Activated T-cell treated with anti-CD3 and anti-CD28 coated beads, Interleukin-2, amount 50 U/mL, for 4 hours (primary cell): ENCODE measurements at regions not wholly inside any gene's neighbourhood (a gene's known extent, or its start where the extent isn't known, plus 50 kb on each side); places are given as distances from the start of the nearest gene placed in this dataset.
"Not testable (repeated sequence)": the region's sequence is repeated elsewhere in the genome, so short reads cannot be mapped to it uniquely, and the experiment has no call there.

Source experiments
- ATAC-seq, 2 donors: fragments of 200-7000 bp; cut with Tn5 transposase; one replicate each; pipeline ENCODE4 v1.10.0; 2021
- DNase-seq: peaks from one replicate; pipeline ENCODE4 v3.0.0-alpha.2; 2020
- H3K27me3 Mint-ChIP-seq: one replicate; pipeline ENCODE4 v1.8.0; 2021; ENCODE audit warnings: low read depth, mixed read lengths
- H3K36me3 Mint-ChIP-seq: one replicate; pipeline ENCODE4 v1.8.0; 2022; ENCODE audit warnings: mixed read lengths; ENCODE audit not compliant: insufficient read depth
- H3K4me1 Mint-ChIP-seq: one replicate; pipeline ENCODE4 v1.8.0; 2021; ENCODE audit warnings: low read depth, mixed read lengths
- H3K4me3 Mint-ChIP-seq: one replicate; pipeline ENCODE4 v1.8.0; 2021; ENCODE audit warnings: mild to moderate bottlenecking, moderate library complexity, mixed read lengths
- H3K9me3 Mint-ChIP-seq: one replicate; pipeline ENCODE4 v1.8.0; 2021; ENCODE audit warnings: mixed read lengths

DNA sequence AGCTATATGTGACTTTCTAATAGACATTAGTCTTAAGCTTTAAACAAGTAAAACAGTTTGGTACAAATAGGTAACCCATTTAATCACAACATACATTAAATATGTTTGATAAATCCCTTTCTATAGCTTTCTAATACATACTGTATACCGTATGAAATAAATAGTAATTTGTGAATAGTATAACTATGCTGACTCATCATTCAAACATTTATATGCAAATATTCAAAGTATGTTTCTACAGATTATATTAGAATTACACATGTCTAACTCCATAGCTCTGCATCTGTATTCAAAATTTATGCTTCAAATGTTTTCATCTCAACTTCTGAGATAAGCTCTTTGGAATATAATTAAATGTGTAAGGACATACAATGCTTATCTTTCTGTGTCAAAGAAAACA lies 142.7 kb upstream of the ZNF804A start:
- Mint-ChIP-seq H3K4me3 (no peak overlapping the region), H3K9me3 (peaks cover 7% of the 10 kb centered on the region), H3K36me3 (no peaks in the 10 kb centered on the region), H3K27me3 (no peaks in the 10 kb centered on the region), H3K4me1 (no peaks in the 10 kb centered on the region)
- ATAC-seq (no peak), DNase-seq (no peak)

DNA sequence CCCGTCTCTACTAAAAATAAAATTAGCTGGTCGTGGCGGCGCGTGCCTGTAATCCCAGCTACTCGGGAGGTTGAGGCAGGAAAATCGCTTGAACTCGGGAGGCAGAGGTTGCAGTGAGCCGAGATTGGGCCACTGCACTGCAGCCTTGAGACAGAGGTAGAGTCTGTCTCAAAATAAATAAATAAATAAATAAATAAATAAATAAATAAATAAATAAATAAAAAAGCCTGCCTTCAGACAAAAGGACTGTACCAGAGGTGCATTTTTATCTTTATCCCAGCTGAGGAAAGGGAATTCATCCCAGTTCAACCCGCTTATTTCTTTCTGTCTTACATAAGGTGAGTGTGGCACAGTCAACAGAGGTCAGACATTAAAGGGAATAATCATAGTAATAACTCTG lies 141.6 kb upstream of the ZNF804A start:
- not testable (repeated sequence) for DNase-seq, H3K9me3 Mint-ChIP-seq, H3K36me3 Mint-ChIP-seq, H3K4me1 Mint-ChIP-seq, ATAC-seq, H3K27me3 Mint-ChIP-seq, H3K4me3 Mint-ChIP-seq

DNA sequence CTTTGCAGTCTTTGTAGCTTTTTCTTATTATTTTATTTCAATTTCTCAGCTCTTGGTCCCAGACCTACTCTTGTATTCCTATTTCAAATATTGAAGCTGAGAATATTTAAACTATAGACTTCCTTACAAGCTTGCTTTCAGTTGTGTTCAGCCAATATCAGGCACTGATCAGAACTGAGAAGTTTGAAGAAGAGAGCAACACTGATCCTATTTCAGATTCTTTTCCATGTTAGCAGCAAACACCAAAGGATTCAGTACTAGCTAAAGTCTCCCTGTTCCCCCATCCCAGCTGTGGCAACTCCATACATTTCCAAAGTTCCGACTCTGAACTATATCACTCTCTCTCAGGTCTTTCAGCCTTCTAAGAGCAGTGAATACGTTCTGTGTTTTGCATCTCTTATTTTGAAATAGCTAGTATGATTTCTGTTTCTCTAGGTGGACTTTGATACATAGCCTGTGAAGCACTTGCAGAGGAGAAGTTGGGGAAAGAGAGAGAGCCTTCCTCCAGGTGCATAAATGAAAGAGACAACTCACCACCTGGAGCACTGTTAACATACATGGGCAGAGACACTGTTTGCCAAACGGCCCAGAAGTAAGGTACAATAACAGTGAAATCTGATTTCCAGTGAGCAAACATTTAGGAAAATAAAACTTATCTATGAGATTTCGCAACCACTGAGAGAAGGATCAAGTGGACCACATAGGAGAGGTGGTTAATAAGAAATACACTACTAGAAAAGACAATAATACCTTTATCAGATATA lies 135.0 kb upstream of the ZNF804A start:
- H3K9me3 Mint-ChIP-seq: peaks cover 8% of the 10 kb centered on the region
- no peak overlapping the region for H3K4me3 Mint-ChIP-seq
- DNase-seq (no peak), ATAC-seq (no peak)
- H3K4me1 Mint-ChIP-seq: no peaks in the 10 kb centered on the region
- H3K36me3 Mint-ChIP-seq: no peaks in the 10 kb centered on the region
- H3K27me3 Mint-ChIP-seq: no peaks in the 10 kb centered on the region

DNA sequence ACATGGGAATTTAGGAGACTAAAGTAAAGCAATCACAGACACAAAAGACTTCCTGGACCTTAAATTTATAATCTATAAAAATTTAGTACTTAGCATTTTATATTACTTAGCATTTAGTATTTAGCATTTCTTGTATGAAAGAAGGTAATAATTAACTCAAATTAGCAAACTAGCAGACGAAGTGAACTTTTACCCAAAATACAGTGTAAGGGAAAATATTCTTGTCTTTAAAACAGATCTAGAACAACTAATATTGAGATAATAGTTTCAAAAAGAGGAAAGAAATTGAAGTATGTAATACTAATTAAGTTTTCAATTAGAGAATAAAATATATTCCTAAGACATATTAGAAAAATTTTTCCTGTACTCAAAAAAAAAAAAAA lies 134.5 kb upstream of the ZNF804A start:
- H3K4me1 Mint-ChIP-seq: no peaks in the 10 kb centered on the region

DNA sequence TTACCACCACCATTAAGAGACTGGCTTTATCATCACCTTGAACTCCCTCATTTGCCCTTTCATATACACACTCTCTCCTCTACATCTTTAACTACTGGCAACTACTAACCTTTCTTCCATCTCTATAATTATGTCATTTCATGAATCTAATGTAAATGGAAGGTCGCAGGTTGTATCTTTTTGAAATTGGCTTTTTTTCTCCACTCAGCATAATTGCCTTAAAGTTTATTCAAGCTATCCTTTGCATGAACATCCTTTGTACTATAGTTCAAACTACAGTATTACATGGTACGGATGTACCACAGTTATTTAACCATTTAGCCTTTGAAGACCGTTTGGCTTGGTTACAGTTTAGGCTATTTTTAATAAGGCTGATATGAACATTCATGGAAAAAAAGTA lies 129.5 kb upstream of the ZNF804A start:
- Mint-ChIP-seq H3K4me1 (no peaks in the 10 kb centered on the region), H3K4me3 (no peak overlapping the region), H3K36me3 (no peaks in the 10 kb centered on the region), H3K27me3 (no peaks in the 10 kb centered on the region), H3K9me3 (peaks cover 14% of the 10 kb centered on the region)
- DNase-seq (no peak), ATAC-seq (no peak)

More for the DNA sequence above, 134.5 kb upstream of the ZNF804A start:
- no peaks in the 10 kb centered on the region for H3K36me3 Mint-ChIP-seq
- ATAC-seq: no peak
- H3K9me3 Mint-ChIP-seq: peaks cover 8% of the 10 kb centered on the region
- H3K27me3 Mint-ChIP-seq: no peaks in the 10 kb centered on the region
- no peak overlapping the region for H3K4me3 Mint-ChIP-seq
- DNase-seq: no peak

DNA sequence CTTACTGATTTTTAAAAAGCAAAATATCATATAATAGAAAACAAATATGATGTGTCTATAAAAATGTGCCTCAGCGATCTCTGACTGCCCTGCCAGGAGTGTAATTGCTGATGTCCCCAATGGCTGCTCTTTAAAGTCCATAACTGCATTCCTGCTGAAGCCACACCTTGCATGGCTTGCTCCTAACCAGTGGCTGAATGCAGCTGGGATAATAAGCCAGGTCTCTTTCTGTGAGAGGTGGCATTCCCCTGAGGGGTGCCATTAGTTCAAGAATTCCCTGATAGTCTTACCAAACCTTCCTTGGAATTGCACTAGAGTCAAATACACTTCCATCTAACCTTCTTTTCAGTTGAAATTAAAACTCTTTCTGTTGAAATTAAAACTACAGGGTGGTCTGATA lies 125.8 kb upstream of the ZNF804A start:
- peaks cover 9% of the 10 kb centered on the region for H3K9me3 Mint-ChIP-seq
- H3K27me3 Mint-ChIP-seq: no peaks in the 10 kb centered on the region
- no peaks in the 10 kb centered on the region for H3K4me1 Mint-ChIP-seq

DNA sequence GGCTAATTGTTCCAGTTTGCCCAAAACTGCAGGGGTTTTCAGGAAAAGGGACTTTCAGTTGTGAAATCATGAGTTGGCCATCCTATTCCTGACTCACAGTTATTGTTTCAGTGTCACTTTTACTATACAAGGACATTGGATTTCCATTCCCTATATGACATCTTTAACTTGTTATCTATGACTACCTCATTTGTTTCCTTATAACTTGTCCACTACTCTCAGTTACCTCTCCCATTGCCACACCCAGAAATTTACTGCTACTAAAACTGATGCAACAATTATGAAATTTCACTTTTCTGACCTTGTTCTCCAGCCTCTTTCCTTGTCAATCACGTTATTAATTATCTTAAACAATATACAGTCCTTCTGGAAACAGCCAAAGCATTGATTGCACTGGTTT lies 116.5 kb upstream of the ZNF804A start:
- no peaks in the 10 kb centered on the region for H3K9me3 Mint-ChIP-seq
- H3K36me3 Mint-ChIP-seq: no peaks in the 10 kb centered on the region
- no peak for DNase-seq
- no peaks in the 10 kb centered on the region for H3K27me3 Mint-ChIP-seq
- ATAC-seq: no peak
- H3K4me1 Mint-ChIP-seq: no peaks in the 10 kb centered on the region
- H3K4me3 Mint-ChIP-seq: no peak overlapping the region

More for the DNA sequence above, 125.8 kb upstream of the ZNF804A start:
- ATAC-seq: no peak
- Mint-ChIP-seq H3K4me3 (no peak overlapping the region), H3K36me3 (no peaks in the 10 kb centered on the region)
- DNase-seq: no peak

DNA sequence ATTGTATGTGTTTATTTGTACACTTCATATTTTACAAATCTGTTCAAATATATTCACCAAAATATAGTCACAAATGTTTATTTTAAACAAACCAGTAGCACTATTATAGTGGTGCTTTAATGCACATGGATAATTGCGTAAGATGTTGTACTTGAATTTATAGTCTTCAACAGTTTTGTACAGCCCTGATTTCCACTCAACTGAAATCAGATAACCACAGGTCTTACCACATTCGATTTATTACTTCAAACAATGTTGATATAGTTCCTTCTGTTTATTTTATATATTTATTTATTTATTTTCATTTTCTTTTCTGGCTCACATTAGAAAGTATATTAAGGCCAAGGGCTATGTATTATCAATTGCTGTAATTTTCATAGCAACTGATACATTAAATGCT lies 99.4 kb upstream of the ZNF804A start:
- ATAC-seq (no peak), DNase-seq (no peak)
- H3K36me3 Mint-ChIP-seq: no peaks in the 10 kb centered on the region
- peaks cover 21% of the 10 kb centered on the region for H3K9me3 Mint-ChIP-seq
- no peak overlapping the region for H3K4me3 Mint-ChIP-seq
- H3K27me3 Mint-ChIP-seq: no peaks in the 10 kb centered on the region
- H3K4me1 Mint-ChIP-seq: no peaks in the 10 kb centered on the region

DNA sequence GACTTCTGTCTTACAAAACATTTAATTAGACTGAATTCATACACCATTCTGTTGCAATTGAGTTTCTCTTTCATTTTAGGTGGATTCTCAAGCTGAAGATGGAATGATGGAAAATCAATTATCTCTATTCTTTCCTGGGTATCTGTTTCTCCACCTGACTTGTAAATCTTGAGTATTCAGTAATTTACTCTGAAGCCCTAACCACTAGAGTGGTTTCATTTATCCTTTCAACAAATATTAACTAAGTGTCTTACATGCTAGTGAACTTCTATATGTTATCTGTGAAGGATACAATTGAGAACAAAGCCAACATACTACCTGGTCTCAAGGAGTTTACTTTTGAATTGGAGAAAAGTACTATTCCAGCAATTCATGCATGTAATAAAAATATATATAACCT lies 94.1 kb upstream of the ZNF804A start:
- H3K4me1 Mint-ChIP-seq: no peaks in the 10 kb centered on the region
- no peaks in the 10 kb centered on the region for H3K27me3 Mint-ChIP-seq
- no peak for DNase-seq
- H3K36me3 Mint-ChIP-seq: no peaks in the 10 kb centered on the region
- no peak for ATAC-seq
- no peak overlapping the region for H3K4me3 Mint-ChIP-seq
- H3K9me3 Mint-ChIP-seq: peaks cover under 1% of the 10 kb centered on the region

DNA sequence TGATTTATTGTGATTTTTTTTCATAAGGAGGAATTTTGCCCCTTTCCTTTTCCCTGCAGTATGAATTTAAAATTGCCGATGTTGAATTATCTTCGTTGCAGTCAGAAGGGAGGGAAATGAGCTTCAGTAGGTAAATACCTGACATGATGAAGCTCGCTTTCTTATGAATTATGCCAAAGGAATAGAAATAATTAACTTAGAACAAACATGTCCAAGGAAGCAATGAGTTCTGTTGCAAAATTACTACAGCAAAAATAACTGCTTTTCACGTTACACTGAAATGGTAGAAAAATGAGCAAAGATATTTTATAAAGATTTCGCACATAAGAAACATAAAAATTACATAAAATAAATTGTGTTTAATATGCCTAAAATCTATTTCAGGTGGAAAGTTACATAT lies 91.1 kb upstream of the ZNF804A start:
- no peaks in the 10 kb centered on the region for H3K36me3 Mint-ChIP-seq
- DNase-seq: no peak
- no peaks in the 10 kb centered on the region for H3K4me1 Mint-ChIP-seq
- peaks cover 11% of the 10 kb centered on the region for H3K9me3 Mint-ChIP-seq
- no peak overlapping the region for H3K4me3 Mint-ChIP-seq
- ATAC-seq: no peak
- H3K27me3 Mint-ChIP-seq: no peaks in the 10 kb centered on the region

DNA sequence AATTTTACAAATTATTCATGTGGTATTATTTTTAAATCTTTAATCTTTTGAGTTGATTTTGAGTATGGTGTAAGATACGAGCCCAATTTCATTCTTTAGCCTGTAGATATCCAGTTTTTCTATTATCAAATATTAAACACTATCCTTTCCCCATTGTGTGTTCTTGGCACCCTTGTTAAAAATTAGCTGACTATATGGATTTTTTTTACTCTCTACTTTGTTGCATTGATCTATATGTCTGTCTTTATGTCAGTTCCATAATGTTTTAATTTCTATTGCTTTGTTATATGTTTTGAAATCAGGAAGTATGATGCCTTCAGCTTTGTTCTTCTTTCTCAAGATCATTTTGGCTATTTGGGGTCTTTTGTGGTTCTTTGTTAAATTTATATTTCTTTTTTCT lies 80.9 kb upstream of the ZNF804A start:
- no peak for DNase-seq
- H3K4me3 Mint-ChIP-seq: no peak overlapping the region
- no peaks in the 10 kb centered on the region for H3K36me3 Mint-ChIP-seq
- no peaks in the 10 kb centered on the region for H3K4me1 Mint-ChIP-seq
- no peaks in the 10 kb centered on the region for H3K27me3 Mint-ChIP-seq
- H3K9me3 Mint-ChIP-seq: peaks cover 10% of the 10 kb centered on the region
- no peak for ATAC-seq

DNA sequence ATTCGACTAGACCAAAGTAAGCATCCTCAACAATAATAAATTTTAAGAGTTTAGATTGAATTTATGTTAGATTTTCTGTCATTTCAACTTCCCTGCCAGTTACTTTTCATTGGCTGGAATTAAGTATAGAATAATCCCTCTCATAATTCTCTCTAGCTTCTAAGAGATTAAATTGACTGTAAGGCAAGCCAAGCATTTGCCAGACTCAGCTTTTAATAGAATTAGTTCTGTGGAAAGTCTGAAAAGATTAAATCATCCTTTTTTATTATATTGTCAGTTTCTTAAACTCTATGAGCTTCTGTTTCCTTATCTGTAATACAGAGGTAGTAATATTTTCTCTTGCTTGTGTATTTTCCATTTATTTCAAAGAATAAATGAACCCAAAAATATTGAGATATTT lies 77.9 kb upstream of the ZNF804A start:
- H3K27me3 Mint-ChIP-seq: no peaks in the 10 kb centered on the region
- no peak overlapping the region for H3K4me3 Mint-ChIP-seq
- no peak for ATAC-seq

DNA sequence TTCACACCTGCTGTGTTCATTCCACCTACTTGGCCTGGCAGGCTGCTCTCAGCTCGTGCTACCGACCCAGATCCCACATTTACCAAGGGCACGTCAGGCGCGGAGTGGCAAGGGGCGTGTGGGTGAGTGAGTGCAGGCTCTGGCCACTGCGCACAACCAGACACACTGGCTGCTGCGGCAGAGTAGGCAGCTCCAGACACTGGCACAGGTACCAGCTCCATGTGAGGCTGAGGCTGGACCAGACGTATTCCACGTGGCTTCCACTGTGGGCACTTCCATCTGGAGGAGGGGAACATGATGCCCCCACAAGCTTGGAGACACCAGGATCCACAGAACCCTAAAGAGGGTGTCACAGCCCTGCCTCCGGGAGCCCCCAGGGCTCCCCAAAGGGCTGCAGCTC lies 74.6 kb upstream of the ZNF804A start:
- no peak for ATAC-seq

More for the DNA sequence above, 77.9 kb upstream of the ZNF804A start:
- no peak for DNase-seq
- no peaks in the 10 kb centered on the region for H3K36me3 Mint-ChIP-seq
- H3K4me1 Mint-ChIP-seq: no peaks in the 10 kb centered on the region
- peaks cover 4% of the 10 kb centered on the region for H3K9me3 Mint-ChIP-seq

DNA sequence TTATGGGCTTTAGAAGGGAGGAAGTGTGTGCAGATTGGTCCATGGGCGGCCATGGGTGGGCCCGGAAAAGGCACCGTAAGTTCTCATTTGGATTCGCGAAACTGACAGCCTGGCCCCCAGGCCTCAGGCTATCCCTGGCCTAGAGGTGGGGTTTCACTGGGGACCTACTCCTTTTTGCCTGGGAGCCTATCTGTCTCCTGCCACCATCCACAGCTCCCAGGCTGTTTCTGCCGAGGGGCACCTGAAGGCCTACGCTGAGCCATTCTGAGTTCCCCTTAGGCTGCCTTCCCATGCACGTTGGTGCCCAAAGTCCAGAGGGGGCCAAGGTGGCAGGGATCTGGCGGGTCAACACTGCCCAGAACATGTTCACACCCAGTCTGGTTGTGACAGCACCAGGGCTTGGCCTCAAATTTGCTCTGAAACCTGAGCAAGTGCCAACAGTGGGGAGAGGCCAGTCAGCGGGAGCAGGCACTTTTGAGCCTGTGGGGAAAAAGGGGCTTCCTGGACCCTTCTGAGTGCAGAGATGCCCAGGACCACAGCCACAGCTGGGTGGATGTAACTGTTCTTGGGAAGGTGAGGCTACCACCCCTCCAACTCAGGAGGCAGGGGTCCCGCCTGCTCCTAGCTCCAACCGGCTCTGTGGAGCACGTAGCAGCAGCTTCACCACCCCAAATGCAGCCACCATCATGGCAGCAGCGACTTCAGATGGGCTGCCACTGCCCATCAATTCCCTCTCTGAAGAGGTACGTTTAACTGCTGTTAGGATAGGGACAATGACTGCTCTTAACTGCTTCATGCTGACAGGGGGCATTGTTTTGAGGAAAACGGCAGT lies 73.6 kb upstream of the ZNF804A start:
- Mint-ChIP-seq H3K36me3 (no peaks in the 10 kb centered on the region), H3K27me3 (no peaks in the 10 kb centered on the region)
- DNase-seq: no peak

More for the DNA sequence above, 74.6 kb upstream of the ZNF804A start:
- H3K36me3 Mint-ChIP-seq: no peaks in the 10 kb centered on the region
- H3K9me3 Mint-ChIP-seq: peaks cover 15% of the 10 kb centered on the region
- H3K4me1 Mint-ChIP-seq: no peaks in the 10 kb centered on the region
- DNase-seq: no peak
- no peak overlapping the region for H3K4me3 Mint-ChIP-seq
- H3K27me3 Mint-ChIP-seq: no peaks in the 10 kb centered on the region

DNA sequence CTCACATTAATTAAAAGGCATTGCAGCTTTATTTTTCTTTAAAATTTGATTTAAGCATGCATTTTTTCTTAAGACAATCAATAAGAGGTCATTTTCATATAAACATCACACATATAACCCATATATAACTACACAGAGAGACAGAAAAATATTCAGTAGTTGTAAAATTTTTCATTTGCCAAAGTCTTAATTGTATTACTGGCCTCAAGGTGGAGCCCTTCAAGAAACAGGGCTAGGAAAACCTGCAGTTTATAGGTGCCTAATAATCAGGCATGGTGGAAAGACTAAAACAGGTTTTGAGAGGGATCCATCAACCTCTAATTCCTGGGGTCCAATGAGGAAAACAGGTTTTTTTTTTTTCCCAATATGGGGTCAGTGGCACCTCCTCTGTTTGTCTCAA lies 71.3 kb upstream of the ZNF804A start:
- no peaks in the 10 kb centered on the region for H3K4me1 Mint-ChIP-seq

More for the DNA sequence above, 73.6 kb upstream of the ZNF804A start:
- no peaks in the 10 kb centered on the region for H3K4me1 Mint-ChIP-seq
- peaks cover 19% of the 10 kb centered on the region for H3K9me3 Mint-ChIP-seq
- no peak for ATAC-seq
- H3K4me3 Mint-ChIP-seq: no peak overlapping the region

More for the DNA sequence above, 71.3 kb upstream of the ZNF804A start:
- DNase-seq (no peak), ATAC-seq (no peak)
- Mint-ChIP-seq H3K27me3 (no peaks in the 10 kb centered on the region), H3K9me3 (peaks cover 19% of the 10 kb centered on the region), H3K36me3 (no peaks in the 10 kb centered on the region), H3K4me3 (no peak overlapping the region)
